ENCODE measurements at regions not wholly inside any gene's neighbourhood (a gene's known extent, or its start where the extent isn't known, plus 50 kb on each side); places are given as distances from the start of the nearest gene placed in this dataset.

- no peaks in the 10 kb centered on the region for H3K9me3 ChIP-seq (replicated peaks; ENCODE audit: control insufficient read depth, insufficient read depth, low read depth, low read length)
- H2AFZ ChIP-seq (ENCODE audit: low read depth, low read length) = no peak overlapping the region
- POLR2A ChIA-PET = no interaction called here
- no peaks in the 10 kb centered on the region for H3K9me1 ChIP-seq (ENCODE audit: control insufficient read depth, insufficient read depth, low read length)
- no peak overlapping the region for H3K9ac ChIP-seq (ENCODE audit: insufficient read depth in 1 of 2, low read depth in 2 of 2, low read length in 2 of 2)
- H3K4me2 ChIP-seq (ENCODE audit: insufficient read depth, low read length) = no peak overlapping the region
- no peak for DNase-seq (ENCODE audit: extremely low read depth in 1 of 4, low spot score in 3 of 4)
- TF ChIP-seq POLR3G (IDR thresholded peaks at IDR 0.05; ENCODE audit: extremely low read depth, insufficient read length, insufficient replicate concordance) (no peak), SMARCB1 (IDR thresholded peaks at IDR 0.05; ENCODE audit: insufficient read length, low read depth) (no peak), WHSC1 (IDR thresholded peaks at IDR 0.05; ENCODE audit: low read length) (no peak), TCFL5 (CRISPR knock-in tag; conservative IDR thresholded peaks at IDR 0.05) (no peak), CSDE1 (IDR thresholded peaks at IDR 0.05) (no peak), TFAP4 (CRISPR knock-in tag; IDR thresholded peaks at IDR 0.05; ENCODE audit: borderline replicate concordance) (no peak), ATF1 (CRISPR knock-in tag; IDR thresholded peaks at IDR 0.05) (no peak), ATF1 (tag; IDR thresholded peaks at IDR 0.05) (no peak)
- no peaks in the 10 kb centered on the region for H3K4me1 ChIP-seq (replicated peaks in 1 of 2; ENCODE audit: control insufficient read depth in 2 of 2, insufficient read depth in 2 of 2, low read length in 2 of 2)
- ATAC-seq = no peak
- no peak overlapping the region for H3K27ac ChIP-seq (ENCODE audit: extremely low read depth, low read depth, low read length)
- CTCF ChIA-PET (ENCODE audit: low intra/inter-chr PET ratio) = no interaction called here
- no peak overlapping the region for H3K4me3 ChIP-seq
- 0% methylated on average over 8 of the region's 8 CpGs for WGBS (ENCODE audit: insufficient coverage, low coverage, missing lambda C conversion rate)
- no peaks in the 10 kb centered on the region for H3K36me3 ChIP-seq (ENCODE audit: control insufficient read depth, insufficient read depth, low read length)
- H3K79me2 ChIP-seq (ENCODE audit: control insufficient read depth, insufficient read depth, low read length) = no peaks in the 10 kb centered on the region
- BruUV-seq (replicated peaks) = no TSS peak
- FAIRE-seq = no peak
- in situ Hi-C loops (cut with MboI) (no loop called here), intact Hi-C loops (cut with micrococcal nuclease) (no loop called here)
- H3K27me3 ChIP-seq (ENCODE audit: control insufficient read depth in 2 of 2, insufficient read depth in 2 of 2, low read length in 2 of 2) = peaks cover 42 to 87% of the 10 kb centered on the region in 2 experiments
- no peaks in the 10 kb centered on the region for H4K20me1 ChIP-seq (replicated peaks; ENCODE audit: control insufficient read depth, insufficient read depth, low read length)
Observed at GRCh38 chr4:184955636-184956035, 62.7 kb upstream of the HELT start.

Measured in K562 (cell line).